ENCODE measurements at regions not wholly inside any gene's neighbourhood (a gene's known extent, or its start where the extent isn't known, plus 50 kb on each side); places are given as distances from the start of the nearest gene placed in this dataset.
A peak's percentile ranks its signal among the peaks of the same experiment; 100 is the strongest.

DNA sequence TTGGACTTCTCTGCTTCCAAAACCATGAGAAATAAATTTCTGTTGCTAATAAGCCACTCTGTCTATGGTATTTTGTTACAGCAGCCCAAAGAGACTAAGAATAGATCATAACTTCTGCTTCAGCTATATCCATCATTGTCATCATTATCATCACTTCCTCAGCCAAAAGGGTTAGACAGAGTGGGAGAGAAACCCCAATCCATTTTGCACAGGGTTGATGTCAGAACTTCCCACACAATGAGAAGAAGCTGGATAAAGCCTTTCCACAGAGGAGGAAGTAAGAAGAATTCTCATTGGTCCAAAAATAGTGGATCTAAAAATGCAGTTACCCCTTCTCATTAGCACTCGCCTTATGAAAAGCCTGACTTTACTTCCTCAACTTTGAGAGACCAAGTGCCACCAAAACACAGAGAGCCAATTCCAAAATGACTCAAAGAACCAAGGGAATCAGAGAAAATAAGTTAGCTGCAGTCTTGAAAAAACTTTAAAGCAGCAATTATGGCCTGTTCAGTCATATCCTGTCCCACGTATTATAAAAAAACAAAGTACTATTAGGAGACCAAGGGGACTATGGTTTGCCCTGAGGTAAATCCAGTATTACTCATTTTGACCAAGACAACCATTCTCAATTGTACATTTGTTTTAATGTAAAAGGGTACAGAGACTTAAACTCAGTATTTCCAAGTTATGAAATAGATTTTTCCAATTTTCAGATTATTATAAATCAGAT lies 80.2 kb downstream of the WNT5A start:
- intact Hi-C loops (cut with DNase I), result no loop called here
- no peak overlapping the region for H3K4me3 ChIP-seq
- WGBS, 2 donors, result 54 to 57% methylated on average over 2 of the region's 2 CpGs
- peaks cover 0 to 3% (median 0%) of the 10 kb centered on the region in 3 donors for H3K9me3 ChIP-seq
- H3K27me3 ChIP-seq, result no peaks in the 10 kb centered on the region
- H3K27ac ChIP-seq, result no peak overlapping the region
- H3K4me1 ChIP-seq, result no peaks in the 10 kb centered on the region
- no peak for TF ChIP-seq POLR2A (IDR thresholded peaks at IDR 0.05)
- TF ChIP-seq, protein P1, sequence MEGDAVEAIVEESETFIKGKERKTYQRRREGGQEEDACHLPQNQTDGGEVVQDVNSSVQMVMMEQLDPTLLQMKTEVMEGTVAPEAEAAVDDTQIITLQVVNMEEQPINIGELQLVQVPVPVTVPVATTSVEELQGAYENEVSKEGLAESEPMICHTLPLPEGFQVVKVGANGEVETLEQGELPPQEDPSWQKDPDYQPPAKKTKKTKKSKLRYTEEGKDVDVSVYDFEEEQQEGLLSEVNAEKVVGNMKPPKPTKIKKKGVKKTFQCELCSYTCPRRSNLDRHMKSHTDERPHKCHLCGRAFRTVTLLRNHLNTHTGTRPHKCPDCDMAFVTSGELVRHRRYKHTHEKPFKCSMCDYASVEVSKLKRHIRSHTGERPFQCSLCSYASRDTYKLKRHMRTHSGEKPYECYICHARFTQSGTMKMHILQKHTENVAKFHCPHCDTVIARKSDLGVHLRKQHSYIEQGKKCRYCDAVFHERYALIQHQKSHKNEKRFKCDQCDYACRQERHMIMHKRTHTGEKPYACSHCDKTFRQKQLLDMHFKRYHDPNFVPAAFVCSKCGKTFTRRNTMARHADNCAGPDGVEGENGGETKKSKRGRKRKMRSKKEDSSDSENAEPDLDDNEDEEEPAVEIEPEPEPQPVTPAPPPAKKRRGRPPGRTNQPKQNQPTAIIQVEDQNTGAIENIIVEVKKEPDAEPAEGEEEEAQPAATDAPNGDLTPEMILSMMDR (IDR thresholded peaks at IDR 0.05), result no peak
- no peaks in the 10 kb centered on the region for H3K36me3 ChIP-seq
- DNase-seq, result no peak

DNA sequence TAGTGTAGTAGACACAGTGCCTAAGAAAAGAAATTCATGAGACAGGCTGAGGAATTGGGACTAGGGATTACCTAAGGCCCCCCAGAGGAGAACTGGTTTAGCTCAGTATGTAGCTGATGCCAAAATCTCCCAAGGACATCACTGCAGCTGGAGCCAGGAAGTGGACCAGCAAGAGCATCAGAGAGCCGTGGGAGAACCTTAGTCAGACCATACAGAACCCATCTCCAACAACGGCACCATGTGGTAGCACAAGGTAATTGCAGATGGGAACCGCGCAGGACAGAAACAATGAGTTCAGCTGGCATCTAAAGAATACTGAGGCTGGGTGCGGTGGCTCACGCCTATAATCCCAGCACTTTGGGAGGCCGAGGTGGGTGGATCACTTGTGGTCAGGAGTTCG lies 81.7 kb downstream of the WNT5A start:
- no peak for DNase-seq
- no peak overlapping the region for H3K27ac ChIP-seq
- H3K9me3 ChIP-seq, result peaks cover 0 to 3% (median 0%) of the 10 kb centered on the region in 3 donors
- no peaks in the 10 kb centered on the region for H3K4me1 ChIP-seq
- H3K27me3 ChIP-seq, result no peaks in the 10 kb centered on the region
- TF ChIP-seq, protein P1 (IDR thresholded peaks at IDR 0.05), result peak in 2 of 6 experiments; percentile 21 to 49
- no peak for TF ChIP-seq POLR2A (IDR thresholded peaks at IDR 0.05)
- H3K36me3 ChIP-seq, result no peaks in the 10 kb centered on the region
- 48 to 49% methylated on average over 8 of the region's 8 CpGs for WGBS, 2 donors
- intact Hi-C loops (cut with DNase I), result no loop called here
- H3K4me3 ChIP-seq, result no peak overlapping the region

DNA sequence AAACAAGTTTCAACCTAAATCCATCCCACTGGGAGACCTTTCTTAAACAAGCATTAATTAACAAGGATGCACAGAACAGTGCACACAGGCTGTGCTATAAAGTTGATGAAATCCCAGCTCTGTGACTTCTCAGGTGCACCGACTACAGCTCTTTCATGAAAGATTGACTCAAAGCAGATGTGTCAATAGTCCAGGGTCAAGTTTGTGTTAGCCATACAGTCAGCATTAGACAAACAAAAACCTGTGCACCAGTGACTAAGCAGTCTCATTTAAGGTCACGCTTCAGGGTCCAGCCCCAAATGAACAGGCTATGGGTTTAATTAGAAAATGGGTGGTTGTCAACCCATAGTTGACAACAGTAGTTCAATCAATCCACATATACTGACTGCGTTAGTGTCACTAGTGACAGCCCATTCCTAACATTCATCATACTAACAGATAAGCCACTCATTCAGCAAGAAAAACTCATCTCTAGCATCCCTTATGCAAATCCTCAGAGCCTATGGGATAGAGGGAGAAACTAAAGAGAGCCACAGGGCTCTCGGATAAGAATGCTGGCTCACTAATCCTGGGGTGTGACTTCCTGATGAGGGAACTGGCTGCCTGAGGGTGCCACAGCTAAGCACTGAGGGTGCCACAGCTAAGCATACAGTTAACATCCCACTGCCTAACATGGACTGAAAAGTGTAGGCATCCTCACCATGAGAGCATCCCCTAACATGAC lies 84.1 kb downstream of the WNT5A start:
- no peaks in the 10 kb centered on the region for H3K36me3 ChIP-seq
- H3K27me3 ChIP-seq, result no peaks in the 10 kb centered on the region
- H3K4me3 ChIP-seq, result no peak overlapping the region
- H3K9me3 ChIP-seq, result peaks cover 0 to 3% (median 0%) of the 10 kb centered on the region in 3 donors
- intact Hi-C loops (cut with DNase I), result no loop called here
- no peak for DNase-seq
- H3K27ac ChIP-seq, result no peak overlapping the region
- TF ChIP-seq POLR2A (IDR thresholded peaks at IDR 0.05), result no peak
- TF ChIP-seq, protein P1 (IDR thresholded peaks at IDR 0.05), result no peak
- H3K4me1 ChIP-seq, result no peaks in the 10 kb centered on the region
- WGBS, 2 donors, result 67 to 74% methylated on average over 4 of the region's 4 CpGs

DNA sequence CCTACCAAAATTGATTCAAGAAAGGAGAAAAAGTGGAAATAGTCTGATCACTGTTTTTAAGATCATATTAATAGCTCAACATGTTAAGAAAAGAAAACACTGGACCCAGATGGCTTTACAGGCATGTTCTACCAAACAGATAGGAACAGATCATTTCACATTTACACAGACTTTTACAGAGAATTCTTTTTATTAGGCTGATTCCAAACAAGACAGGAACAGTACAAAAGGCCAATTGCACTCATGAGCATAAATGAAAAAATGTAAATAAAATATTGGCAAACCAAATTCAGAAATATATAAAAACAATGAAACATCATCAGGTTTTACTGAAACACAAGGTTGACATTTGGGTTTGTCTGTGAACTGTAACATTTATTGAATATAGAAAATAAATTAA lies 106.5 kb downstream of the WNT5A start:
- H3K4me3 ChIP-seq, result no peak overlapping the region
- intact Hi-C loops (cut with DNase I), result no loop called here
- no peaks in the 10 kb centered on the region for H3K4me1 ChIP-seq
- no peaks in the 10 kb centered on the region for H3K27me3 ChIP-seq
- TF ChIP-seq, protein P1 (IDR thresholded peaks at IDR 0.05), result no peak
- TF ChIP-seq POLR2A (IDR thresholded peaks at IDR 0.05), result no peak
- no peak overlapping the region for H3K27ac ChIP-seq
- no peaks in the 10 kb centered on the region for H3K9me3 ChIP-seq
- no peaks in the 10 kb centered on the region for H3K36me3 ChIP-seq
- DNase-seq, result no peak

DNA sequence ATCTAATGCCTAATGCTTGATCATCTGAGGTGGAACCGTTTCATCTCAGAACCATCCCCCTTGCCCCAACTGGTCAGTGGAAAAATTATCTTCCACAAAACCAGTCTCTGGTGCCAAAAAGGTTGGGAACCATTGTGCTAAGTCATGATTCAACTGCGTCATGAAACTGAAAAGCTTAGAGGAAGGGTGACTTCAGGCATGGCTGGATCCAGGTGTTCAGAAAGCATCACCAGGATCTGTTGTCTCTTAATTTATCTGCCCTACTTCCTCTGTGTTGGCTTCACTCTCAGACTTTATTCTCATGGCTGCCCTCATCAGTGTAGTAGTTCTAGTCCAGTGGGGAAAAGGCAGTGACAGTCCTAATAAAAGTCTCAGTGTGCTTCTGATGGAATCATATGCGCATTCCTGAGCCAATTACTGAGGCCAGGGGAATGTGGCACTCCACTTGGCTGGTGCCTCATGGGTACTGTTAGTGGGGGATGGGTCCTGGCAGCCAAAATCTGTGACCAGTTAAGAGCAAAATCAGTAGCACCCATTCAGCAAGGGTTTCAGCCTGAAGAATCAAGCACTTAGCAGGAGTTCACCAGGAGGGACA lies 110.3 kb downstream of the WNT5A start:
- no peak for TF ChIP-seq POLR2A (IDR thresholded peaks at IDR 0.05)
- TF ChIP-seq, protein P1 (IDR thresholded peaks at IDR 0.05), result no peak
- intact Hi-C loops (cut with DNase I), result no loop called here
- Histone ChIP-seq H3K27me3 (no peaks in the 10 kb centered on the region), H3K4me3 (no peak overlapping the region), H3K36me3 (no peaks in the 10 kb centered on the region), H3K27ac (no peak overlapping the region), H3K9me3 (no peaks in the 10 kb centered on the region), H3K4me1 (no peaks in the 10 kb centered on the region)
- no peak for DNase-seq
- WGBS, 2 donors, result 71 to 82% methylated on average over 3 of the region's 3 CpGs
